ENCODE measurements at regions not wholly inside any gene's neighbourhood (a gene's known extent, or its start where the extent isn't known, plus 50 kb on each side); places are given as distances from the start of the nearest gene placed in this dataset.
"Not testable (repeated sequence)": the region's sequence is repeated elsewhere in the genome, so short reads cannot be mapped to it uniquely, and the experiment has no call there.

GRCh38 chr5:90128551-90128950, 281.0 kb downstream of the CETN3 start:
- DNase-seq, result no peak

- DNase-seq, result no peak
These were observed 290.0 kb downstream of the CETN3 start for GRCh38 chr5:90119531-90119971.

- DNase-seq, result no peak
These were observed 292.6 kb downstream of the CETN3 start for GRCh38 chr5:90117005-90117404.

GRCh38 chr5:90113108-90113507, 296.4 kb downstream of the CETN3 start:
- DNase-seq, result no peak

- DNase-seq, result no peak
These were observed 297.4 kb downstream of the CETN3 start for GRCh38 chr5:90112033-90112692.

- DNase-seq, result no peak
These were observed 298.1 kb downstream of the CETN3 start for GRCh38 chr5:90111364-90112032.

- DNase-seq, result no peak
These were observed 300.3 kb downstream of the CETN3 start for GRCh38 chr5:90109285-90109684.

- DNase-seq, result no peak
These were observed 310.5 kb downstream of the CETN3 start for GRCh38 chr5:90099099-90099498.

GRCh38 chr5:90097082-90097477, 312.5 kb downstream of the CETN3 start:
- DNase-seq, result no peak

- DNase-seq, result no peak
These were observed 313.0 kb downstream of the CETN3 start for GRCh38 chr5:90096415-90097081.

GRCh38 chr5:90095292-90096060, 314.1 kb downstream of the CETN3 start:
- no peak for DNase-seq

- no peak for DNase-seq
These were observed 315.6 kb downstream of the CETN3 start for GRCh38 chr5:90093751-90094485.

GRCh38 chr5:90092734-90093133, 316.8 kb downstream of the CETN3 start:
- no peak for DNase-seq

GRCh38 chr5:90084342-90084741, 325.2 kb downstream of the CETN3 start:
- DNase-seq, result no peak

GRCh38 chr5:90073026-90073570, 336.5 kb downstream of the CETN3 start:
- not testable (repeated sequence) for DNase-seq

- DNase-seq, result no peak
These were observed 337.9 kb downstream of the CETN3 start for GRCh38 chr5:90071656-90072055.

- no peak for DNase-seq
These were observed 338.5 kb downstream of the CETN3 start for GRCh38 chr5:90071066-90071465.

GRCh38 chr5:90066920-90067319, 342.6 kb downstream of the CETN3 start:
- DNase-seq, result no peak

- no peak for DNase-seq
These were observed 352.4 kb downstream of the CETN3 start for GRCh38 chr5:90056911-90057705.

- no peak for DNase-seq
These were observed 353.7 kb downstream of the CETN3 start for GRCh38 chr5:90055831-90056328.

- no peak for DNase-seq
These were observed 354.9 kb downstream of the CETN3 start for GRCh38 chr5:90054612-90055011.

All from central memory CD4-positive, alpha-beta T cell (primary cell).